SU-DHL-6 (cell line): ENCODE measurements at regions not wholly inside any gene's neighbourhood (a gene's known extent, or its start where the extent isn't known, plus 50 kb on each side); places are given as distances from the start of the nearest gene placed in this dataset.

ENCODE experiments used
- H2AFZ ChIP-seq: fragments of 200-600 bp; sonication (generic); 2 replicates; pipeline ENCODE4 v1.6.1; 2014; ENCODE audit warnings: low read depth, mild to moderate bottlenecking, moderate library complexity, mixed read lengths, antibody characterized with exemption, low read length; ENCODE audit not compliant: severe bottlenecking
- H3F3A ChIP-seq: fragments of 200-600 bp; shearing (Covaris generic); 2 replicates; pipeline ENCODE4 v1.6.0; 2016; ENCODE audit warnings: antibody characterized with exemption, mild to moderate bottlenecking; ENCODE audit not compliant: insufficient read depth
- H3K27ac ChIP-seq: fragments of 200-600 bp; sonication (generic); 2 replicates; pipeline ENCODE4 v1.5.1; 2016; ENCODE audit warnings: low read depth, mild to moderate bottlenecking, low read length, moderate library complexity, mixed read lengths
- H3K27me3 ChIP-seq: fragments of 200-600 bp; sonication (generic), shearing (Covaris generic); 2 replicates; pipeline ENCODE4 v1.6.0; 2014; ENCODE audit warnings: mild to moderate bottlenecking, low read length
- H3K36me3 ChIP-seq: fragments of 200-600 bp; sonication (generic); 2 replicates; pipeline ENCODE4 v1.6.1; 2014; ENCODE audit warnings: mild to moderate bottlenecking, low read length, mixed read lengths
- H3K4me2 ChIP-seq: fragments of 300-600, 200-600 bp; shearing (Covaris generic), sonication (generic); 2 replicates; pipeline ENCODE4 v1.6.0; 2014; ENCODE audit warnings: low read length, low read depth, mild to moderate bottlenecking; ENCODE audit not compliant: poor library complexity, severe bottlenecking
- H3K4me3 ChIP-seq: fragments of 200-600 bp; sonication (generic); 2 replicates; pipeline ENCODE4 v1.5.1; 2014; ENCODE audit warnings: antibody characterized with exemption, low read length, mild to moderate bottlenecking, mixed read lengths; ENCODE audit not compliant: insufficient read depth, poor library complexity, severe bottlenecking
- H3K79me2 ChIP-seq: fragments of 200-600 bp; sonication (generic); 2 replicates; pipeline ENCODE4 v1.6.1; 2014; ENCODE audit warnings: mild to moderate bottlenecking, low read length, moderate library complexity; ENCODE audit not compliant: insufficient read depth
- H3K9ac ChIP-seq: fragments of 200-600 bp; sonication (generic); 2 replicates; pipeline ENCODE4 v1.7.0; 2014; ENCODE audit warnings: mild to moderate bottlenecking, low read length
- H3K9me2 ChIP-seq: fragments of 200-600 bp; sonication (generic); replicated peaks from 2 replicates; pipeline ENCODE4 v1.6.1; 2014; ENCODE audit warnings: low read length; ENCODE audit not compliant: insufficient read depth
- H3K9me3 ChIP-seq: fragments of 200-600 bp; sonication (generic); 2 replicates; pipeline ENCODE4 v1.6.1; 2014; ENCODE audit warnings: low read length, mixed read lengths; ENCODE audit not compliant: insufficient read depth
- H4K20me1 ChIP-seq: fragments of 200-600 bp; sonication (generic); 2 replicates; pipeline ENCODE4 v1.6.1; 2014; ENCODE audit warnings: low read depth, mild to moderate bottlenecking, antibody characterized with exemption, low read length, moderate library complexity, mixed read lengths
- EZH2phosphoT487 ChIP-seq: fragments of 200-600 bp; sonication (generic), shearing (Covaris generic); conservative IDR thresholded peaks from 2 replicates; pipeline ENCODE4 v1.6.1; 2018; ENCODE audit warnings: mild to moderate bottlenecking, antibody characterized with exemption, low read length, moderate library complexity, mixed read lengths
- TF ChIP-seq, protein P1 (sequence below): fragments of 200-600 bp; sonication (generic); IDR thresholded peaks from one replicate; pipeline ENCODE4 v1.5.1; 2017; ENCODE audit warnings: antibody characterized with exemption, mild to moderate bottlenecking, low read length, moderate library complexity; ENCODE audit not compliant: insufficient read depth, poor library complexity, severe bottlenecking

DNA sequence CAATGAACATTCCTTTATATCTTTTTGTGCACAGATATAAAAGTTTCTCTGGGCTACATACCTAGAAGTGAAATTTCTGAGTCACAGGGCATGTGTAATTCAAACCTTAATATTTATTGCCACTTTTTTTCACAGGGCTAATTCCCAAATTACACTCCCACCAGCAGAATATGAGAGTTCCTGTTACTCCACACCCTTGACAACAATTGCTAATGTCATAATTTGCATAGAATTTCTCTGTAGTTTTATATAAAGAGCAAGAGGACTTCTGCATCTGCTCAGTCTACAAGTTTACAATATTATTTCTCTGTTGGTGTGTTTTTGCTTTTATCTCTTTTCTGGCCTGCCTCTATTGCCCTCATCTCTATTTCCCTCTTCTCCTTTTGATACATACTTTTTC is 518.5 kb downstream of the ZNF608 start:
- H3K36me3 ChIP-seq, result no peaks in the 10 kb centered on the region
- H3K79me2 ChIP-seq, result no peaks in the 10 kb centered on the region
- no peak overlapping the region for H3K27ac ChIP-seq
- no peaks in the 10 kb centered on the region for H3F3A ChIP-seq
- no peak overlapping the region for H2AFZ ChIP-seq
- no peak for TF ChIP-seq EZH2phosphoT487
- TF ChIP-seq, protein P1, sequence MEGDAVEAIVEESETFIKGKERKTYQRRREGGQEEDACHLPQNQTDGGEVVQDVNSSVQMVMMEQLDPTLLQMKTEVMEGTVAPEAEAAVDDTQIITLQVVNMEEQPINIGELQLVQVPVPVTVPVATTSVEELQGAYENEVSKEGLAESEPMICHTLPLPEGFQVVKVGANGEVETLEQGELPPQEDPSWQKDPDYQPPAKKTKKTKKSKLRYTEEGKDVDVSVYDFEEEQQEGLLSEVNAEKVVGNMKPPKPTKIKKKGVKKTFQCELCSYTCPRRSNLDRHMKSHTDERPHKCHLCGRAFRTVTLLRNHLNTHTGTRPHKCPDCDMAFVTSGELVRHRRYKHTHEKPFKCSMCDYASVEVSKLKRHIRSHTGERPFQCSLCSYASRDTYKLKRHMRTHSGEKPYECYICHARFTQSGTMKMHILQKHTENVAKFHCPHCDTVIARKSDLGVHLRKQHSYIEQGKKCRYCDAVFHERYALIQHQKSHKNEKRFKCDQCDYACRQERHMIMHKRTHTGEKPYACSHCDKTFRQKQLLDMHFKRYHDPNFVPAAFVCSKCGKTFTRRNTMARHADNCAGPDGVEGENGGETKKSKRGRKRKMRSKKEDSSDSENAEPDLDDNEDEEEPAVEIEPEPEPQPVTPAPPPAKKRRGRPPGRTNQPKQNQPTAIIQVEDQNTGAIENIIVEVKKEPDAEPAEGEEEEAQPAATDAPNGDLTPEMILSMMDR, result no peak
- no peaks in the 10 kb centered on the region for H3K9me3 ChIP-seq
- H3K4me3 ChIP-seq, result no peak overlapping the region
- H3K4me2 ChIP-seq, result no peak overlapping the region
- H4K20me1 ChIP-seq, result no peaks in the 10 kb centered on the region
- no peaks in the 10 kb centered on the region for H3K9me2 ChIP-seq
- H3K27me3 ChIP-seq, result no peaks in the 10 kb centered on the region
- no peak overlapping the region for H3K9ac ChIP-seq

- no peak overlapping the region for H3K9ac ChIP-seq
- no peaks in the 10 kb centered on the region for H3K36me3 ChIP-seq
- no peak overlapping the region for H3K27ac ChIP-seq
- H3K27me3 ChIP-seq, result no peaks in the 10 kb centered on the region
- H3K4me3 ChIP-seq, result no peak overlapping the region
- 0 out of 2 replicates have a peak, but pooled peaks cover 4% of the 10 kb centered on the region for H3F3A ChIP-seq
- H3K4me2 ChIP-seq, result no peak overlapping the region
- no peak for TF ChIP-seq EZH2phosphoT487
- TF ChIP-seq, protein P1, result no peak
- H3K79me2 ChIP-seq, result no peaks in the 10 kb centered on the region
- H3K9me3 ChIP-seq, result no peaks in the 10 kb centered on the region
- no peaks in the 10 kb centered on the region for H4K20me1 ChIP-seq
- H3K9me2 ChIP-seq, result no peaks in the 10 kb centered on the region
- H2AFZ ChIP-seq, result no peak overlapping the region
Observed at GRCh38 chr5:124220418-124220817, 526.0 kb downstream of the ZNF608 start.

DNA sequence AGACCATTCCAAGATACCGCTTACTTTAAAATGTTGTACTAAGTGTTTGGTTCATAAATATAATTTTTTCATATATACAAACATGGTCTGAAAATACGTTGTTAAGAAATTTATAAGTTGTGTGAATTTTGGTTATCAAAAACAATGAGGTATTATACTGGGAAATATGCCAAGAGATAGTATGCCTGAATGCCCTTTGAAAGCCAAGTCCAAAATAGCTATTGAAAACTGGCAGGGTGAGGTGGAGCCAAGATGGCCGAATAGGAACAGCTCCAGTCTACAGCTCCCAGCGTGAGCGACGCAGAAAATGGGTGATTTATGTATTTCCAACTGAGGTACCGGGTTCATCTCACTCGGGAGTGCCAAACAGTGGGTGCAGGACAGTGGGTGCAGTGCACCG is 533.5 kb downstream of the ZNF608 start:
- H3K79me2 ChIP-seq, result no peaks in the 10 kb centered on the region
- H4K20me1 ChIP-seq, result no peaks in the 10 kb centered on the region
- H3K27me3 ChIP-seq, result no peaks in the 10 kb centered on the region
- TF ChIP-seq, protein P1, result no peak
- no peak for TF ChIP-seq EZH2phosphoT487
- H2AFZ ChIP-seq, result no peak overlapping the region
- no peaks in the 10 kb centered on the region for H3K9me2 ChIP-seq
- no peaks in the 10 kb centered on the region for H3K9me3 ChIP-seq
- no peak overlapping the region for H3K4me3 ChIP-seq
- no peaks in the 10 kb centered on the region for H3F3A ChIP-seq
- no peak overlapping the region for H3K9ac ChIP-seq
- no peak overlapping the region for H3K4me2 ChIP-seq
- no peaks in the 10 kb centered on the region for H3K36me3 ChIP-seq
- H3K27ac ChIP-seq, result no peak overlapping the region
